ENCODE measurements at regions not wholly inside any gene's neighbourhood (a gene's known extent, or its start where the extent isn't known, plus 50 kb on each side); places are given as distances from the start of the nearest gene placed in this dataset.
"Not testable (repeated sequence)": the region's sequence is repeated elsewhere in the genome, so short reads cannot be mapped to it uniquely, and the experiment has no call there.

DNA sequence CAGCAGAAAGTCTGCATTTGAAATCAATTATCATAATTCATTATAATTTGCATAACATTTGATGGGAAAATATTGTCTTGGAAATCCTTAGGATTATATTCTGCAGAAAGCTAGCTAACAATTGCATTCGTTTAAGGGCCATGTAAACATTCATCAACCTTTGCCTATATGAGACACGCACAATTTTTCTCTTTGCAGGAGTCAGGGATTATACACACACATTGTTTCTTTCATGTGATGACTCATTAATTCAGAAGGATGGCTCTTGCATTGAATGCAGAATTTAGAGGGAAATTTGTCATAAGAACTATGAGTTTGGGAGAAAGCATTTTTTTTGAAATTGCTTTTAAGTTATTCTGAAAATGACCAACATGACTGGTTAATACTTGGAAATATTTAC, 844.7 kb downstream of the DIPK2A start:
- H3K4me1 ChIP-seq (ENCODE audit: insufficient read depth, low read length) = peaks cover 5% of the 10 kb centered on the region
- H2AFZ ChIP-seq (ENCODE audit: low read depth, low read length) = no peak overlapping the region
- H3K9me3 ChIP-seq (ENCODE audit: low read length) = no peaks in the 10 kb centered on the region
- no peaks in the 10 kb centered on the region for H3K36me3 ChIP-seq (ENCODE audit: insufficient read depth, low read length)
- no peaks in the 10 kb centered on the region for H3K27me3 ChIP-seq (ENCODE audit: insufficient read depth, low read length)
- H3K4me3 ChIP-seq (ENCODE audit: low read length) = no peak overlapping the region

DNA sequence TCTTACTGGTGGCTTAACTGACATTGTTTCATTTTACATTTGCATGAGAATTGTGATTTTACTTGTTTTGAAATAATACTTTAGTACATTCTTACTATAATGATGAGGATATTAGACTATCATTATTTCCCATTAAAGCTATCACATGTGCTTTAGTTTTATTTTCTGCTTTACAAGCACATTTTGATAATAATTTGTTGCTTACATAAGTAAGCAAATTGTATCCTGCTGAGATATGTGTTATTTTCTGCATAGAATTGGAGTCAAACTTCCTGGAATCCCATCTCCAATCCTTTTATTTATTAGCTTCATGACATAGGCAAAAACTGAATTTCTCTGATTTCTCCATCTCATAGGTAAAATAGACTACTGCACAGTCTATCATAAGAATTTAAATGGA, 847.4 kb downstream of the DIPK2A start:
- Histone ChIP-seq H3K4me3 (ENCODE audit: low read length) (no peak overlapping the region), H3K36me3 (ENCODE audit: insufficient read depth, low read length) (no peaks in the 10 kb centered on the region), H3K27me3 (ENCODE audit: insufficient read depth, low read length) (no peaks in the 10 kb centered on the region), H3K9me3 (ENCODE audit: low read length) (no peaks in the 10 kb centered on the region), H3K4me1 (ENCODE audit: insufficient read depth, low read length) (peaks cover 5% of the 10 kb centered on the region), H2AFZ (ENCODE audit: low read depth, low read length) (no peak overlapping the region)

DNA sequence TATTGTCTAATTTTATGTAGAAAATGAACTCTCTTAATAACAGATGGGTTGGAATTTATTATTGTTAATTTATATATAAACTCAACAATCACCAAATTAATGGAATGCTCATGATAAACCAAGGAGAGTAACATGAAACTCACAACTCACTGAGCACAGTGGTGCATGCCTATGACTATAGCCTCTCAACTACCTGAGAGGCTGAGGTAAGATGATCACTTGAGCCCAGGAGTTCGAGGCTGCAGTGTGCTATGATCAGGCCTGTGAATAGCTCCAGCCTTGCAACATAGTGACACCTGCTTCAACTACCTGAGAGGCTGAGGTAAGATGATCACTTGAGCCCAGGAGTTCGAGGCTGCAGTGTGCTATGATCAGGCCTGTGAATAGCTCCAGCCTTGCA, 848.6 kb downstream of the DIPK2A start:
- H3K4me3 ChIP-seq (ENCODE audit: low read length); H3K27me3 ChIP-seq (ENCODE audit: insufficient read depth, low read length); H3K36me3 ChIP-seq (ENCODE audit: insufficient read depth, low read length); H3K9me3 ChIP-seq (ENCODE audit: low read length); H3K4me1 ChIP-seq (ENCODE audit: insufficient read depth, low read length); H2AFZ ChIP-seq (ENCODE audit: low read depth, low read length): not testable (repeated sequence)

DNA sequence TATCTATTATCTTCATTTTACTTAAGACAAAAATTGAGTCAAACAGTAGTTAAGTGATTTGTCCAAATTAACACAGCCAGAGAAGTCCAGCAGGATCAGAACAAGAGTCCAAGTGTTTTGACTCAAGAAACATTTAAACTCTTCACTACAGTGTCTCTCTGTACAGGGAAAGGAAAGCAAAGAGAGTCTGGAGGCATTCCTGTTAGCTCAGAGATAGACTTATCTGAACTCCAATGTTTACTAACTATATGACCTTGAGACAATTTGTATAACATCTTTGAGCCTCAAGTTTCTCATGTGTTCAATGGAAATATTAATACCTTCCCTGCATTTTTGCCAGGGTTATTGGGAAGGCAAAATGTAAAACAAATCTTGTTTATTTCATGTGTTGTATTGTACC, 849.1 kb downstream of the DIPK2A start:
- H3K27me3 ChIP-seq (ENCODE audit: insufficient read depth, low read length) = no peaks in the 10 kb centered on the region
- no peak overlapping the region for H2AFZ ChIP-seq (ENCODE audit: low read depth, low read length)
- H3K4me1 ChIP-seq (ENCODE audit: insufficient read depth, low read length) = peaks cover 5% of the 10 kb centered on the region
- no peak overlapping the region for H3K4me3 ChIP-seq (ENCODE audit: low read length)
- no peaks in the 10 kb centered on the region for H3K9me3 ChIP-seq (ENCODE audit: low read length)
- no peaks in the 10 kb centered on the region for H3K36me3 ChIP-seq (ENCODE audit: insufficient read depth, low read length)

DNA sequence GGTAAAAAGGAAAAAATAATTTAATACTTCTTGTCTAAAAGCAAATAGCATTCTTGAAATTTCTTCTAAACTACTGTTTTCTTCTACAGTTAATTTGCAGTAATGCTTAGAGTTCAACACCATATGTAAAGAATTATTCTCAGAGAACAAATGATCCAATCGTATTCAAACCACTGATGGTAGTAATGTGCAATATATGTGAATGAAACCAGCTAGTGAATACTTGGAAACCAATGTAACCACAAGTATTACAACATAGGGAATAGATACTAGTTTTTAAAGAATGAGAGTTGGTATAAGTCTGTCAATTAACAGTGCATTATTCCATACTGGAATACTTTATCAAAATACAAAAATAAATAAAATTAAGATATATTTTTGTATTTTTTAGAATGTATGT, 850.0 kb downstream of the DIPK2A start:
- no peak overlapping the region for H3K4me3 ChIP-seq (ENCODE audit: low read length)
- no peaks in the 10 kb centered on the region for H3K9me3 ChIP-seq (ENCODE audit: low read length)
- no peaks in the 10 kb centered on the region for H3K36me3 ChIP-seq (ENCODE audit: insufficient read depth, low read length)
- H3K4me1 ChIP-seq (ENCODE audit: insufficient read depth, low read length) = no peaks in the 10 kb centered on the region
- no peaks in the 10 kb centered on the region for H3K27me3 ChIP-seq (ENCODE audit: insufficient read depth, low read length)
- no peak overlapping the region for H2AFZ ChIP-seq (ENCODE audit: low read depth, low read length)

DNA sequence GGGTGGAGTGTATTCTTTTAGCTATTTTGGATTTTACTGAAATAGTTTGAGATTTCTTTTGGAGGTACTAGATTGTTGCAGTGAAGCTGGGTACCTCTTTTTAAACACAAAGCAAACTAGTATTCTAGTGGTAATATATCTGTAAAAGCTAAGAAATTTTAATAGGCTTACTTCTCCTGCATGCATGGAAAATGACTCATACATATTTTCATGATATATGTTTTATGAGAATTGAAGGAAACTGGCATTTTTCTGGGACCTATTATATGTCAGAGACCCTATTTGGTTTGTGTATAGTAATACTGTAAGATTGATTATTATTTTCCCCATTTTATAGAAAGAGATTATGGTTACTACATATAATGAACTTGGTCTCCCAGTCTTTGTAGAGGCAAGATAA, 851.0 kb downstream of the DIPK2A start:
- Histone ChIP-seq H3K9me3 (ENCODE audit: low read length) (no peaks in the 10 kb centered on the region), H3K36me3 (ENCODE audit: insufficient read depth, low read length) (no peaks in the 10 kb centered on the region), H2AFZ (ENCODE audit: low read depth, low read length) (no peak overlapping the region), H3K4me3 (ENCODE audit: low read length) (no peak overlapping the region), H3K4me1 (ENCODE audit: insufficient read depth, low read length) (no peaks in the 10 kb centered on the region), H3K27me3 (ENCODE audit: insufficient read depth, low read length) (no peaks in the 10 kb centered on the region)

DNA sequence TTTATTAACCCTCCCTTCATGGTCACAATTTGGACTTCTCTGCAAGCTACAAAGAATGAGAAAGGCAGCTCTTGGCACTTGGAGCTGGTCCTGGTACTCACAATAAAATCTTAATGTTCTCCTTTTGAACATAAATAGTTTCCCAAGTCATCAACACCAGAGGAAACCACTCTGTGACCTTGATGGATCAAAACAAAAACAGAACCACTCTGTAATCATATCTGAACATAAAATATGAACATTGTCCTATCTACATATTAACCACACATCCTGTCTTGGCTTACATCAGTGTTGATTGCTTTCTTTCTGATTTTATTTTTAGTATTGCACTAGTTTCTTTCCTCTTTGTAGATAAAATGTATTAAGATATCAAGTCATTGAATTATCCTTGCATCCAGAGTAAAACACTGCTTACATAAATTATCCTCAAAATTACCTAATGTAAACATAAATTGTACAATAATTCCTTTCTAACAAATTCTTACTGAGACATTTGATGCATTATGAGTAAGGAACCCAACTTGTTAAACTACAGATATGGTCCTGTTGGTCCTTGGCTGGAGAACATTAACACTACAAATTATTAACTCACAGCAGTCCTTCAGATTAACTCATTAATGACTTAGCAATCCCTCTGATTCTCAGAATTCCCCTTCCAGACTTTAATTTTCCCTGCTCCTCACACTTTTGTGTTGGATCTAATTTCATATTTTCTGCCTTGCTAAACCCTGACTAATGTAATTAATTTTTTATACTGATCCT, 860.5 kb downstream of the DIPK2A start:
- H3K9me3 ChIP-seq (ENCODE audit: low read length) = no peaks in the 10 kb centered on the region
- H3K4me1 ChIP-seq (ENCODE audit: insufficient read depth, low read length) = no peaks in the 10 kb centered on the region
- H2AFZ ChIP-seq (ENCODE audit: low read depth, low read length) = no peak overlapping the region
- H3K4me3 ChIP-seq (ENCODE audit: low read length) = no peak overlapping the region
- H3K36me3 ChIP-seq (ENCODE audit: insufficient read depth, low read length) = no peaks in the 10 kb centered on the region
- no peaks in the 10 kb centered on the region for H3K27me3 ChIP-seq (ENCODE audit: insufficient read depth, low read length)

DNA sequence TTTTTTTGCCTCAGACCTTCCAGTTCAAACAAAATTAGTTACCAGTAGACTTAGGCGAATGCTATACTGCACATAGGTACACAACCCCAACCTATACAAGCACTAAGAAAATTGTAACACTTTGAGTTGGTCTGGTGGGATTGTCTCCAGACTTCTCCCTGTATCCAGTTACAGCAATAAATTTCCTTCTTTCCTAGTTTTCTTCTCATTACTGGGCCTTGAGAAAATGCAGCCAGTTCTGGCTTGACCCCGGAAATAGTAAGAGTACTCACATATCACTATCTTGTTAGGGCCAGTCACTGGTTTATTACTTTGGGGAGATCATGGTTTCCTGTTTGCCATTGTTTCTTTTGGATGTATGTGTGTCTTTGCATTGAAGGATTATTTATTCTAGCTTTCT, 868.4 kb downstream of the DIPK2A start:
- Histone ChIP-seq H2AFZ (ENCODE audit: low read depth, low read length) (no peak overlapping the region), H3K27me3 (ENCODE audit: insufficient read depth, low read length) (no peaks in the 10 kb centered on the region), H3K36me3 (ENCODE audit: insufficient read depth, low read length) (no peaks in the 10 kb centered on the region), H3K9me3 (ENCODE audit: low read length) (peaks cover 5% of the 10 kb centered on the region), H3K4me1 (ENCODE audit: insufficient read depth, low read length) (no peaks in the 10 kb centered on the region), H3K4me3 (ENCODE audit: low read length) (no peak overlapping the region)

DNA sequence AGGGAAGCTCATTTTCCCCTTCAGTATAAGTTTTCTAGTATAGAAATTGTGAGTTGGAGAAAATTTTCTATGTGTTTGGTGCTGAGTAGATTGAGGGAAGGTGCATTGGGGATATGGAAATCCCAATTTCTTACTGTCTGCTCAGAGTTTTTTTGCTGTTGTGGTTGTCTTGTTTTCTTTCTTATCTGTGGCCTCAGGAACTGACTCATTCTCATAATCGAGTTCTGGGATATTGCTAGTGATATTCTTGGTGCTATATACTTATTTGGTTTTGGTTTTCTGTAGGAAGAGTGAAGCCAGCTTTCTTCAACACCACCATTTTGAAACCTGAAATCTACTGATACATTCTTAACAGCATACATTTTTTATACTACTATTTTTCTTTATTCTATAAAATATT, 869.2 kb downstream of the DIPK2A start:
- Histone ChIP-seq H3K4me3 (ENCODE audit: low read length) (no peak overlapping the region), H2AFZ (ENCODE audit: low read depth, low read length) (no peak overlapping the region), H3K27me3 (ENCODE audit: insufficient read depth, low read length) (no peaks in the 10 kb centered on the region), H3K36me3 (ENCODE audit: insufficient read depth, low read length) (no peaks in the 10 kb centered on the region), H3K4me1 (ENCODE audit: insufficient read depth, low read length) (no peaks in the 10 kb centered on the region), H3K9me3 (ENCODE audit: low read length) (peaks cover 5% of the 10 kb centered on the region)

DNA sequence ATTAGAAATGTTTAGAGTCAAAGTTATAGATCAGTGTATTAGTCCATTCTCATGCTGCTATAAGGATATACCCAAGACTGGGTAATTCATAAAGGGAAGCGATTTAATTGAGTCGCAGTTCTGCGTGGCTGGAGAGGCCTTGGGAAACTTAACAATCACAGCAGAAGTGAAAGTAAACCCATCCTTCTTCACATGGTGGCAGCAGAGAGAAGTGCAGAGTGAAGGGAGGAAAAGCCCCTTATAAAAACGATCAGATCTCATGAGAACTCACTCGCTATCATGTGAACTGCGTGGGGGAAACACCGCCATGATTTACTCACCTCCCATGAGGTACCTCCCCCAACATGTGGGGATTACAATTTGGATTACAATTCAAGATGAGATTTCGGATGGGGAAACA, 871.5 kb downstream of the DIPK2A start:
- Histone ChIP-seq H3K27me3 (ENCODE audit: insufficient read depth, low read length) (no peaks in the 10 kb centered on the region), H3K36me3 (ENCODE audit: insufficient read depth, low read length) (no peaks in the 10 kb centered on the region), H3K9me3 (ENCODE audit: low read length) (peaks cover 5% of the 10 kb centered on the region), H3K4me3 (ENCODE audit: low read length) (no peak overlapping the region), H2AFZ (ENCODE audit: low read depth, low read length) (no peak overlapping the region), H3K4me1 (ENCODE audit: insufficient read depth, low read length) (no peaks in the 10 kb centered on the region)

DNA sequence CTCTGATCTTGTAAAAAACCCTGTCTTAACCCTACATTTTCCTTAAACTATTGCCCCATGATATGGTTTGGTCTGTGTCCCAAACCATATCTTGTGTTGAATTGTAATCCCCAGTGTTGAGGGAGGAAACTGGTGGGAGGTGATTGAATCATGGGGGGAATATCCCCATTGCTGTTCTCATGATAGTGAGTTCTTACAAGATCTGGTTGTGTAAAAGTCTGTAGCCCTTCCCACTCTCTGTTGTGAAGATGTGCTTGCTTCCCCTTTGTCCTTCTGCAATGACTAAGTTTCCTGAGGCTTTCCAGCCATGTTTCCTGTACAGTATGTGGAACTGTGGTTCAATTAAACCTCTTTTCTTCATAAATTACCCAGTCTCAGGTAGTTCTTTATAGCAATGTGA, 881.4 kb downstream of the DIPK2A start:
- Histone ChIP-seq H3K9me3 (ENCODE audit: low read length) (no peaks in the 10 kb centered on the region), H3K4me1 (ENCODE audit: insufficient read depth, low read length) (no peaks in the 10 kb centered on the region), H3K27me3 (ENCODE audit: insufficient read depth, low read length) (no peaks in the 10 kb centered on the region), H2AFZ (ENCODE audit: low read depth, low read length) (no peak overlapping the region), H3K4me3 (ENCODE audit: low read length) (no peak overlapping the region), H3K36me3 (ENCODE audit: insufficient read depth, low read length) (no peaks in the 10 kb centered on the region)

DNA sequence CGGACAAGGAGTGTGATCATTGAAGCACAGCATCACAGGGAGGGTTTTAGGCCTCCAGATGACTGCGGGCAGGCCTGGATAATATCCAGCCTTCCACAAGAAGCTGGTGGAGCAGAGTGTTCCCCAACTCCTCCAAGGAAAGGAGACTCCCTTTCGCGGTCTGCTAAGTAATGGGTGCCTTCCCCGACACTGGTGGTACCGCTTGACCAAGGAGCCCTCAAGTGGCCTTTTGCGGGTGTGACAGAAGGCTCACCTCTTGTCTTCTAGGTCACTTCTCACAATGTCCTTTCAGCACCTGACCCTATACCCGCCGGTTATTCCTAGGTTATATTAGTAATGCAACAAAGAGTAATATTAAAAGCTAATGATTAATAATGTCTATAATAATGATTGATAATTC, 882.4 kb downstream of the DIPK2A start:
- not testable (repeated sequence) for H3K4me3 ChIP-seq (ENCODE audit: low read length); H3K36me3 ChIP-seq (ENCODE audit: insufficient read depth, low read length); H3K4me1 ChIP-seq (ENCODE audit: insufficient read depth, low read length); H3K27me3 ChIP-seq (ENCODE audit: insufficient read depth, low read length); H3K9me3 ChIP-seq (ENCODE audit: low read length); H2AFZ ChIP-seq (ENCODE audit: low read depth, low read length)

DNA sequence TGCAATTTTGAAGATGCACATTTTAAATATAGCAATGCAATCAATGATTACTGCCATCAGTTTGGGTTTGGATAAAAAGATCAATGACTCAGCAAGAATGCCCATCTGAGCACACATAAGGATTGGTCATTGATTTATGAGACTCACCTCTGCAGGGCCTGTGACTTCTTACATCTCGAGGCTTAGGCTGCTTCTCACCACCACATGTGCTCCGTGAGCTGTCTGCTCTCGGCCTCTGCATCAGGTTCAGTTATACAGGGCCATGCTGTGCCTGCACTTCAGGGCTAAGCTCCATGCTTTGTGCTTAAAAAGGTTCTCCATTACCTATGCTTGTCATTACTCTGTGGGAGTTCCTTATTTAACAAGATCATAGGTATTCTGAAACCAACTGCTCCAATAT, 887.5 kb downstream of the DIPK2A start:
- H3K4me1 ChIP-seq (ENCODE audit: insufficient read depth, low read length) = no peaks in the 10 kb centered on the region
- no peak overlapping the region for H2AFZ ChIP-seq (ENCODE audit: low read depth, low read length)
- H3K4me3 ChIP-seq (ENCODE audit: low read length) = no peak overlapping the region
- H3K27me3 ChIP-seq (ENCODE audit: insufficient read depth, low read length) = no peaks in the 10 kb centered on the region
- no peaks in the 10 kb centered on the region for H3K9me3 ChIP-seq (ENCODE audit: low read length)
- no peaks in the 10 kb centered on the region for H3K36me3 ChIP-seq (ENCODE audit: insufficient read depth, low read length)

DNA sequence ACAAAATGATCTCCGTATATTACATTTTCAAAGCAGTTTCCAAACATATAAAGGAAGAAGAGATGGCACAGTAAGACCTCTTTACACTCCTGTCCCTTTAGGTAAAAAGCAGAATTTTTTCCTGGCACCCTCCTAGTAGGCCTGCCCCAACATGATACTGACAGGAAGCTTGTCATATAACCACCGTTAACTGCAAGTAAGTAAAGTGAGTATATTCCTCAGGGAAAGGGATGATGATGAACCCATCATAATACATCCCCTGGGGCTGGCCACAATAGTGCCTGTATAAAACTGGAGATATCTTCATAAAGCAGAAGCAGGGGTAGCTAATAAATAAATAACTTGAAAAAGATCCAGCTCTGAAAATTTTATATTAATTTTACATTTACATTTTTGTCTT, 893.0 kb downstream of the DIPK2A start:
- Histone ChIP-seq H3K4me1 (ENCODE audit: insufficient read depth, low read length) (no peaks in the 10 kb centered on the region), H3K36me3 (ENCODE audit: insufficient read depth, low read length) (no peaks in the 10 kb centered on the region), H3K4me3 (ENCODE audit: low read length) (no peak overlapping the region), H3K9me3 (ENCODE audit: low read length) (no peaks in the 10 kb centered on the region), H3K27me3 (ENCODE audit: insufficient read depth, low read length) (no peaks in the 10 kb centered on the region), H2AFZ (ENCODE audit: low read depth, low read length) (no peak overlapping the region)
